Mononuclear cell (primary cell): ENCODE measurements at regions not wholly inside any gene's neighbourhood (a gene's known extent, or its start where the extent isn't known, plus 50 kb on each side); places are given as distances from the start of the nearest gene placed in this dataset.
"Not testable (repeated sequence)": the region's sequence is repeated elsewhere in the genome, so short reads cannot be mapped to it uniquely, and the experiment has no call there.

Experiments used
- H3K27me3 ChIP-seq: 2 replicates; pipeline ENCODE4 v1.6.0; 2011; ENCODE audit warnings: low read length, control low read depth; ENCODE audit not compliant: insufficient read depth
- H3K4me1 ChIP-seq: 2 replicates; pipeline ENCODE4 v1.5.1; 2011; ENCODE audit warnings: mild to moderate bottlenecking, low read length, control low read depth; ENCODE audit not compliant: insufficient read depth
- H3K4me3 ChIP-seq: 2 replicates; pipeline ENCODE4 v1.5.1; 2011; ENCODE audit warnings: mild to moderate bottlenecking, low read length, moderate library complexity
- H3K9me3 ChIP-seq: 2 replicates; pipeline ENCODE4 v1.5.1; 2011; ENCODE audit warnings: low read depth, mild to moderate bottlenecking, control low read depth, low read length

DNA sequence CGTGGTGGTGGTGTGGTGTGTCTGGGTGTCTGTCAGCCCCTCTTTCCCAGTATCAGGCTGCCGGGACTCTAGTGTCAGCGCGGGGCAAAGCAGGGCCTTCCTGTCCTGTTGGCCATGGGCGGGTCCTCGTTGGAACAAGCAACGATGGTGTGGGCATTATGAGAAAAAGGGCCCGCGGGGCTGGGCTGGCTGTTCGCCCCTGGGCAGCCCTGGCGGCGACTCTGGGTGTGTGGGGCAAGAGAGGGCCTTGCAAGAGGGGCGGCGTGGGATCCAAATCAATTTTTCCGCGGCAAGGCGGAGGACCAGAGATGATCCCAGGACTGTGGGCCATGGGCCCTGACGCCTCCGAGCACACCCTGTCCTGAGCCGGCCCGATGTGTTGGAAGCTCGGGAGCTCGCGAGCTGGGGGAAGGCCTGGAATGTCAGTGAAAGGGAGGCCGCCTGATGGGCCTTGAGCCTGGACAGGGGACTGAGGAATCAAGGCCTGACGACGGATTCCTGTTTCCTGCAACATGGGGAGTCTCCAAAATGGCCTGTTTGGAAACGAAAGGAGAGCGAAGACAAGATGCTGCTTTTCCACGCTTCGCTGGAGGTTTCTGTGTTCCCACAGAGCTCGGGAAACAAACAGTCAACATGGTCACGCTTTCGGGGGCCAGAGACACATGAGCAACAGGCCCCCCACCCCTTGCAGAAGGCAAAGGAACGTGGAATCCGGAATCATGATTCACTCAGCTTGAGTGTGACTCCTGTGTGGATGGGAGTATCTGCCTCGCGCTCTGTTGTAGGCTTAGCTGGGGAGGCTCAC is 364.7 kb upstream of the DEFB115 start:
- H3K4me3 ChIP-seq: no peak overlapping the region
- H3K4me1 ChIP-seq: no peaks in the 10 kb centered on the region
- no peaks in the 10 kb centered on the region for H3K9me3 ChIP-seq
- H3K27me3 ChIP-seq: no peaks in the 10 kb centered on the region

DNA sequence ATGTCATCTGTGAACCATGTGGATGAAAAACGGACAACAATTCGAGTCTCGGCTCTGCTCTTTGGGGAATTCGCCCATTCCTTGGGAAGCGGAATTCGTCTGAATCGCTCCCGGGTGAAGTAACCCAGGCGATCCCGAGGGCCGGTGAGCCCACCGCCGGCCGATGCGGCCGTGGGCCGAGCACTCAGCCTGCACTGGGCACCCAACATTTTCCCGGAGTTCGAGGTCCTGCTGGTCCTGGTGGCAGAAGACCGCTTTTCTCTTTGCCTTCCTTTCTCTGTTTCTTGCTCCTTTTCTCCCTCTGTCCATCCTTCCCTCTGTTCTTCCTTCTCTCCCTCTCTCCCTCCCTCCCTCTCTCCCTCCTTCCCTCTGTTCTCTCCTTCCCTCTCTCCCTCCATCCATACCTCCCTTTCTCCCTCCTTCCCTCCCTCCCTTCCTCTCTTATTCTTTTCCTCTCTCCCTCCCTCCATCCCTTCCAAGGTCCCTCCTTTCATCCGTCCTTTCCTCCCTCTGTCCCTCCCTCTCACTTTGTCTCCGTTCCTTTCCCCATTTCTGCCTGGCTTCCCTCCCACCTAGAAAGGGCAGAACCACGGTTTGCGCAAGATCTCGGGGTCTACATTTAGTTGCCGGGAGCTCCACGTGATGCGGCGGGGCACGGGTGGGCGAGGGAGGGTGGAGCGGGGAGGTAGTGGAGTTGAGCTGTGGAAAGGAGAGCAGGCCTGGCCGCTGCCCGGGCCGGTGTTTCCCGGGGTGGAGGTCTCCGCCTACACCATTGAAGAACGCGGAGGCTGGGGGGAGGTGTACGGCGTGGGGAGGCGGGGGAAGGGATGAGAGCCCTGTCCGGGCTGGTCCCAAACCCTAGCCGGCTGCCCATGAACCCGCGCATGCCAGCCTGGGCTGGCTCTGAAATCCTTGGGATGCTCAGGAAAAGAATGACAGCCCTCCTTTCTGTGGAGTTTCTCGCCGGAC is 363.8 kb upstream of the DEFB115 start:
- H3K4me3 ChIP-seq, H3K27me3 ChIP-seq, H3K4me1 ChIP-seq, H3K9me3 ChIP-seq: not testable (repeated sequence)

DNA sequence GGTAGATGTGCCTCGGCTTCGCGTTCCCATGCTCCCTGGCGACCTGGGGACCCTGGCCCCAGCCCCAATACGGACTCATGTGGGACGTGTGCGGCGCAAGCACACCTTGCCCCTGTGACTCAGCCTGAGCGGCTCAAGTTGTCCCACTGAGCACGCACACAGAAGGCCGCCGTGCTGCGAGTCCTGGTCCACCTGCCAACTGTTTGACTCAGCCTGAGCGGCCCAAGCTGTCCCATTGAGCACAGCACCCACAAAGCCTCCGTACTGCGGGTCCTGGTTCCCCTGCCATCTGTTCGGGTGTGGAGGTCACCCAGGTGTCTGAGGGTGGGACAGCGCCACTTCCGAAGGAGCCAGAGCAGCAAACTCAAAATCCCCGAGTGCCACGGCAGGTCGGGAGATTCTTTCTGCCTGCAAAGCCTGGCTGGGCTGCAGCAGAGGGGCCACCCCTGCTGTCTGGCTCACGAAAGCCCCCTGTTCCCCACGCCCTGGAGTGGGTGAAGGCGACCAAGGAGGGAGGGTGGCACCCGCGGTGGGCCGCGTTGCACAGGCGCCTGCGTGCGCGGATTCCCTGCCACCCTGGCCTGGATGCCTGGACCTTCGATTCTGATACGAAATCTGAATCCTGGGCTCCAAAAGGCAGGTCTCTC is 362.6 kb upstream of the DEFB115 start:
- H3K4me3 ChIP-seq, H3K9me3 ChIP-seq, H3K4me1 ChIP-seq, H3K27me3 ChIP-seq: not testable (repeated sequence)

DNA sequence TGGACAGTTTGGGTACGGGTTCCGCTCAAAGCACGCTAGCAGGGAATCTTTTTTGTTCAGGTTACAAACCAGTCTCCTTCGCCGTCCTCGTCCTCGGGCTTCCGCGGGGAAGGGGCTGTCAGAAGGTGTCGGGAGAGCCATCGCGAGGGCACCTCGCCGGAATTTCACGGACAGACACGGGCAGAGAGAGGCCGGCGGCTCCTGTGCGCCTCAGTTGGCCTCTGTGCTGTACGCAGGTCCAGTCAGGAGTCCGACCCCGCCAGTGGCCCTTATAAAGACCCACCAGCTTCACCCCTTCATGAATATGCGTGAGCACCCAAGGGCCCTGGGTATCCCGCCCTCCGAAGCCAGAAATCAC is 362.1 kb upstream of the DEFB115 start:
- not testable (repeated sequence) for H3K27me3 ChIP-seq, H3K9me3 ChIP-seq, H3K4me3 ChIP-seq, H3K4me1 ChIP-seq

DNA sequence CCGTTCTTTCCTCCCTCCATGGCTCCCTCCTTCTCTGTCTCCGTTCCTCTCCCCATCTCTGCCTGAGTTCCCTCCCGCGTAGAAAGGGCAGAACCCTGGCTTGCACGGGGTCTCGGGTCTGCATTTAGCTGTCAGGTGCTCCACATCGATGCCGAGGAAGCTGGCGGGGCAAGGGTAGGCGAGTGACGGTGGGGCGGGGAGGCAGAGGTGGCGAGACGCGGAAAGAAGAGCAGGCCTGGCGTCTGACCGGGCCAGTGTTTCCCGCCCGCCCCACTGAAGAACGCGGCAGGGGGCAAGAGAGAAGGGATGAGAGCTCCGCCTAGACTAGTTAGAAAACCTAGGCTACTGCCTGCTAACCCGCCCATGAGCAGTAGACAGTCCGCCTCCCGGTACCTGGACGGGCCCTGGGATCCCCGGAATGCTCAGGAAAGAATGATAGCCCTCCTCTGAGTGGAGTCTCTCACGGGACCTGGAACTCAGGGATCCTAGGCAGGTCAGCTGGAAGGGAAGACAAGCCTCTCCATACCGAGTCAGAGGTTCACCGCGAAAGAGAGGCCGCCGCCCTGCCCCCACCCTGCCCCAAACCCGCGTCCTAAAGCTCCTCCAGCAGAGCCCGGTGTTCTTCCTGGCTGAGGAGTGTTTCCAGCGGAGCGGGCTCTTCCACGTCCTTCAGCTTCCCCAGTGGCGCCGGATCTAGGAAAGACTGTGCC is 357.9 kb upstream of the DEFB115 start:
- H3K4me3 ChIP-seq, H3K4me1 ChIP-seq, H3K27me3 ChIP-seq, H3K9me3 ChIP-seq: not testable (repeated sequence)

DNA sequence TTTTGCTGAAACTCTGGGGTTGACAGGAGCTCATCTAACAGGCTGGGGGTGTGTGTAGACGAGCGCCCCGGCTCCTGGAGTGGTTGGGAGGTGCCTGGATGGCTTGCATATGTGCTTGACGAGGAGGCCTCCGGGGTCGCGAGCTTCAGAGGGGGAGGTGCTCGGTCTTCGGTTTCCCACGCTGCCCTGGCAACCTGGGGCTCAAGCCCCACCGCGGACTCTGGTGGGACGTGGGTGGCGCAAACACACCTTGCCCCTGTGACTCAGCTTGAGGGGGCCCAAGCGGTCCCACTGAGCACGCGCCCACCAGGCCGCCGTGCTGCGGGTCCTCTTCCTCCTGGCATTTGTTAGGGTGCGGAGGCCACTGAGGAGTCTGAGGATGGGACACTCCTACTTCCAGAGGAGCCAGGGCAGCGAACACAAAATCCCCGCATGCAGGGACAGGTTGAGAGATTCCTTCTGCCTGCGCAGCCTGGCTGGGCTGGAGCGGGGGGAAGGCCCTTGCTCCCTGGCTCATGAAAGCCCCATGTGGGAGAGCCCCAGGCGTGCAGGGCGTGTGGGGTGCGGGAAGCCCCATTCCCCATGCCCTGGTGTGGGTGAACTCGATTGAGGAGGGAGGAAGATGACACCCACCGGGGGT is 357.3 kb upstream of the DEFB115 start:
- H3K9me3 ChIP-seq, H3K27me3 ChIP-seq, H3K4me3 ChIP-seq, H3K4me1 ChIP-seq: not testable (repeated sequence)

DNA sequence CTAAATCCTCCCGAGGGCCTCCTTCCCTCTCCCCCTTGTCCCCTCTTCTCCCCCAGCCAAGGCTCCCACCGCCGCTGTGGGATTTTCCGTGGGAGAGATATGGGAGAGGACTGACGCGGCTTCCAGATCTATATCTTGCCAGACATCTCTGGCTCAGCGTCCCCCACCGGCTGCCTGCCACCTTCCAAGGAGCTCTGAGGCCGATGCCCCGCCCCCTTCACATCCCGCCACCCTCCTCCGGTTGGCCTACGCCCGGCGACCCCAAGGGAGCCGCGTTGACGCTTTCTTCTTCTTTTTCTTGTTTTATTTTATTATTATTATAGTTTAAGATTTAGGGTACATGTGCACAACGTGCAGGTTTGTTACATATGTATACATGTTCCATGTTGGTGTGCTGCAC is 352.2 kb upstream of the DEFB115 start:
- not testable (repeated sequence) for H3K4me1 ChIP-seq, H3K4me3 ChIP-seq, H3K27me3 ChIP-seq, H3K9me3 ChIP-seq

DNA sequence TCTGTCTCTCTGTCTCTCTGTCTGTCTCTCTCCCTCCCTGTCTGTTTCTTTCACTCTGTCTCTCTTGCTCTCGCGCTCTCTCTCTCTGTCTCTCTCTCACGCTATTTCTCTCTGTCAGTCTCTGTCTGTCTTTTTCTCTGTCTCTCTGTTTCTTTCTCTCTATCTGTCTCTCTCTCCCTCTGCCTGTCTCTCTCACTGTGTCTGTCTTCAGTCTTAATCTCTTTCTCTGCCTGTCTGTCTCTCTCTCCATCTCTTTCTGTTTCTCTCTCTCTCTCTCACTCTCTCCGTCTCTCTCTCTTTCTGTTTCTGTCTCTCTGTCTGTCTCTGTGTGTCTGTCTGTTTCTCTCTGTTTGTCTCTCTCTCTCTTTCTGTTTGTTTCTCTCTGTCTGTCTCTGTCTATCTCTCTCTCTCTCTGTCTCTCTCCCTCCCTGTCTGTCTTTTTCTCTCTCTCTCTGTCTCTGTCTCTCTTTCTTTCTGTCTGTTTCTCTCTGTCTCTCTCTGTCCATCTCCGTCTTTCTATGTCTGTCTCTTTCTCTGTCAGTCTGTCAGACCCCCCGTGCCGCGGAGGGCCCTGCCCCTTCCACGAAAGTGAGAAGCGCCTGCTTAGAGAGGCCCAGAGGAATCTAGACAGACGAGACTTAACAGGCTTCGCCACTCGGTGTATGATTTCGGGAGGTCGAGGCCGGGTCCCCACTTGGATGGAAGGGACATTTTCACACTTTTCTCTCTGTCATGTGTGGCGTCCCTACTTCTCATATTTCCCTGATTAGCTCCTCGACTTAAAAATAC is 346.3 kb upstream of the DEFB115 start:
- no peaks in the 10 kb centered on the region for H3K4me1 ChIP-seq
- no peak overlapping the region for H3K4me3 ChIP-seq
- no peaks in the 10 kb centered on the region for H3K27me3 ChIP-seq
- H3K9me3 ChIP-seq: no peaks in the 10 kb centered on the region

DNA sequence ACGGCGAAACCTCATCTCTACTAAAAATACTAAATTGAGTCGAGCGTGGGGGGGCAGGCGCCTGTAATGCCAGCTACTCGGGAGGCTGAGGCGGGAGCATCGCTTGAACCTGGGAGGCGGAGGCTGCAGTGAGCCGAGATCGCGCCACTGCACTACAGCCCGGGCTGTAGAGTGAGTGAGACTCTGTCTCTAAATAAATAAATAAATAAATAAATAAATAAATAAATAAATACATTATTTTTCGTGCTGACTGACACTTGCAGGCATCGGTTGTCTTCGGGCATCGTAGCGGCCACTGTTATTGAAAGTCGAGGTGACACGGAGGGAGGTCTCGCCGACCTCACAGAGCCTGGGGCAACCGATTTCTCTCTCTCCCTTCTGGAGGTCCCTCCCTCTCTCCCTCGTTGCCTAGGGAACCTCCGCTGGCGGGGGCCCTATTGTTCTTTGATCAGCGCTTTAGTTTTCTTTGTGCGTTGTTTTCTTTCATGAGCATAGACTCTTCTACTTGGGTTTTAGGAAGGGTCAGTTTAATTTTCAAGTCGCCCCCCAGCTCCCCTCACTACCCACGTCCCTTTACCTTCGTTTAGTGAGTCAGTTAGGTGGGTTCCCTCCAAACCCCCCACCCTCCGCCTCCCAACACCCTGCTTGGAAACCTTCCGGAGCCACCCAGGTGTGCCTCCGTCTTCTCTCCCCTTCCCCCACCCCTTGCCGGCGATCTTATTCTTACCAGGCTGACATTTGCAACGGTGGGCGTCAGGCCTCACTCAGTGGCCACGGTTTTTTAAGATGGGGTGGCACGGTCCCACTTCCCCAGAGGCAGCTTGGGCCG is 345.4 kb upstream of the DEFB115 start:
- not testable (repeated sequence) for H3K4me1 ChIP-seq, H3K27me3 ChIP-seq, H3K9me3 ChIP-seq, H3K4me3 ChIP-seq

DNA sequence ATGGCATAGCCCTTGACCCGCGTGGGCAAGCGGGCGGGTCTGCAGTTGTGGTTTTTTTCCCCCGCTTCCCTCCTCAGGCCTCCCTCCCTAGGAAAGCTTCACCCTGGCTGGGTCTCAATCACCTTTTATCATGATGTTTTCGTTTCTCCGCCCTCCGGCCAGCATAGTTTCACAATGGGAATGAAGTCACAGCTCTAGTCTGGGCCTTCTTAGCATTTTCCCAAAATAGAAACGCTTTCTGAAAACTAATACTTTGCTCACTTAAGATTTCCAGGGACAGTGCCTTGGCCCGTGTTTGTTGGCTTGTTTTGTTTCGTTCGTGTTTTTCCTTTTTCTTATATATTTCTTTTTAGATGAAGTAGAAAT is 344.8 kb upstream of the DEFB115 start:
- not testable (repeated sequence) for H3K27me3 ChIP-seq, H3K4me3 ChIP-seq, H3K9me3 ChIP-seq, H3K4me1 ChIP-seq

DNA sequence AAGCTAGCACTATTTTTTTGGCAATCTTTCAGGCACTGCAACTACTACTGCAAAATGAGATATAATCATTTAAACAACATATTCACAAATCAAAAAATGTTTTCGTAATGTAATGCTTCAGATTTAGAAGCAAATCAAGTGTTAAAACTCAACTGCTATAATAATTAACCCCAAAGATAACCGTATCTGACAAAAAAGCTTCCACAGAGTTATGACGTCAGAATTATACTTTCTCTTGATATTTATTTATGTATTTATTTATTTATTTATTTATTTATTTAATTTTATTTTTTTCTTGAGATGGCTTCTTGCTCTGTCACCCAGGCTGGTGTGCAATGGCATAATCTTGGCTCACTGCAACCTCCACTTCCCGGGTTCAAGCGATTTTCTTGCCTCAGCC is 341.1 kb upstream of the DEFB115 start:
- not testable (repeated sequence) for H3K27me3 ChIP-seq, H3K4me3 ChIP-seq, H3K4me1 ChIP-seq

DNA sequence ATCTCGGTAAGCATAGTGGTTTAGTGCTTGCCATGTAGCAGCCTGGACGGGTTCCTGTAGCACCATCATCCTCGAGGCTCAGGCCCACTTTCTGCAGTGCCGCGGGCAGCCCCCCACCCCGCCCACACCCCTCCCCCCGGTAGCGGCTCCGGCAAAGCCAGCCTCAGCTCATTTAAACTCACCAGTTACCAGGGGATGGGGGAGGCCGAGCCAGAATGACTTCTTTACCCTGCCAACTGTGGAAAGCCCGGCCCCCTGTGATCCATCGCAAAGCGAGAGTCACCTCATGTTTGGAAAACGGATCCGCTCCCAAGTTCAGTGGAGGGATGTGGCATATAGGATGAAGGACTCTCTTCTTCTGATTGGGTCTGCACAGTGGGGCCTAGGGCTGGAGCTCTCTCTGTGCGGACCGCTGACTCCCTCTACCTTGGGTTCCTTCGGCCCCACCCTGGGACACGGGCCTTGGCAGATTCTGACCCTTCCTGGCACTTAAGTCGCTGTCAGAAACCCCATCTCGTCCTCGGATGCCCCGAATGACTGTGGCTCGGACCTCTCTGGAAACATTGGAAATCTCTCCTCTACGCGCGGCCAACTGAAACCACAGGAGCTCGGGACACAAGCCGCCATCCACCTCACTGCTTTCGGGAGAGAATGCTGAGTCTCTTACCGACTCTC is 337.8 kb upstream of the DEFB115 start:
- no peaks in the 10 kb centered on the region for H3K9me3 ChIP-seq
- no peaks in the 10 kb centered on the region for H3K27me3 ChIP-seq
- H3K4me3 ChIP-seq: no peak overlapping the region
- no peaks in the 10 kb centered on the region for H3K4me1 ChIP-seq

More for the DNA sequence above, 341.1 kb upstream of the DEFB115 start:
- not testable (repeated sequence) for H3K9me3 ChIP-seq
